ENCODE measurements at regions not wholly inside any gene's neighbourhood (a gene's known extent, or its start where the extent isn't known, plus 50 kb on each side); places are given as distances from the start of the nearest gene placed in this dataset.
"Not testable (repeated sequence)": the region's sequence is repeated elsewhere in the genome, so short reads cannot be mapped to it uniquely, and the experiment has no call there.

GRCh38 chr21:16420031-16420724, 690.4 kb downstream of the USP25 start:
- no peak for DNase-seq (ENCODE audit: low read depth)

- DNase-seq (ENCODE audit: low read depth), result no peak
Measured at GRCh38 chr21:16421007-16421406, 691.2 kb downstream of the USP25 start.

GRCh38 chr21:16421965-16422364, 692.2 kb downstream of the USP25 start:
- no peak for DNase-seq (ENCODE audit: low read depth)

DNA sequence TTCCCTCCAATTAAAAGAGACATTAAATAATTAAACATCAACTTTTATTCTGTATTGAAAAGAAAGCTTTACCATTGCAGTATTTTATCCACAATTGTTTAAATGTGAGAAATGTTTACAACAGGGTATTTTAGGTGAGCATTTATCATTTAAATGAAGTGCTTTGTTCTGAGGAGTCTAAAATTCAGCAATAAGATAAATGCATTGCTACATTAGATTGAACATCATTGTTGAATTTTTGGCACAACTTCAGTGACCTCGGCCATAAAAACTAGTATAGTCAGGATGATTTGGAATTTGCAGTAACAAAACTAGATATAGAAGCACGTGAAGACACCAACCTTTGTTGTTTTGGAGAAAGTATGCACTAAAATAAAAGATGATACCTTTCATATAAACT, 692.9 kb downstream of the USP25 start:
- no peak for DNase-seq (ENCODE audit: low read depth)

- DNase-seq (ENCODE audit: low read depth), result no peak
Measured at GRCh38 chr21:16423921-16424320, 694.1 kb downstream of the USP25 start.

DNA sequence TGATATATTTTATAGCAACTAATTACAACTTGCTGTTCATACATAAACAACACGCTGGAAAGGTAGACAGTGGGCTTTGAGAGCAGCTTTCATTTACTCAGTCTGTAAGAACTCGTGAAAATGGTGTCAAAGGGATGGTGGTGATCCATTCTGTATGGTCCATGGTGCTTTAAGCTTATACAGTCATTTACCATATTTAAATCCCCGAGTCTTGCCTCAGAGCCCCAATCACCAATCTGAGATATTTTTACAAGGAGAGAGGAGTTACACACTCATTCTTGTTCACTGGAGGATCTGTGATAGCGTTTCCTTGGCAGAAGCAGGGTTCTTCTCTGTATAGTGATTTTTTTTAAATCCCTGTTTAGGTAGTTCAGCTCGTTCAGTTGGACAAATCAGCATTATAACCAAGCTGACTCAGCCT, 694.6 kb downstream of the USP25 start:
- no peak for DNase-seq (ENCODE audit: low read depth)

DNA sequence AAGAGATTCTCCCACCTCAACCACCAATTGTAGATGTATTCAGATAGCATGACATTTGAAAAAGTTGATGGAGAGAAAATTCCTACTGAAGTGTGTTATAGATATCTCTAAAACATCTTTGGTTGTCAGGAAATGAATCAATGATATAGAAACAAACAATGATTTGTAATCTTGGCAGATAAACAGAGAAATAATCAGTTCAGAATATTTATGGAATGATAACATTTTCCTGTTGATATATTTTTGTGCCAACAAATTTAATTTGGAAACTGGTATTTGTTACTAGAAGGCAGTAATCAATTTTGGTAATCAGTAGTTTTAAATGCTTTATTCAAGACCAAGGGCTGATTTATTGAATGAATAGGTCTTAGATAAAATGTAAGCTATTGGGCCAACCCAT, 695.6 kb downstream of the USP25 start:
- DNase-seq (ENCODE audit: low read depth), result no peak

- no peak for DNase-seq (ENCODE audit: low read depth)
Measured at GRCh38 chr21:16426936-16427335, 697.2 kb downstream of the USP25 start.

DNA sequence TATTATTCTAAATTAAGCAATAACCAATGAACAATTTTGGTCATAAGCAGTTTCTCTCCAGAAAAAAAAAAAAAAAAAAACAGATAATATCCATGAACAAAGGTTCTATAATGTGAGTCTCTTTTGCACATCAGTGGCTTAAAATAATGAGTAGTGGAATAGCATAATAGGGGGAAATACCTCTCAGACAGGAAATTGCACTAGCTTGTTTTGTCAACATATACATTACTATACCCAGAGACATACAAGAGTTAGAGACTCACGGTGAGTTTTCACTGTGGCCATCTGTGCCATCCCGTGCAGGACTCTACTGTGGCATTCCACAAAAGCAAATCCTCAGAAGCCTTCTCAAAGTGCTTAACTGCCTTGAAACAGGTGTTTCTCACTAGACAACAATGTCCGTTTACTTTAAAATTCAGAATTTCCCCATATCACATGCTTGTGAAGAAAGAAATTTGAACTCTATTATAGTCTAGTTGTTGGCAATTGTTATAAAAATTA, 697.9 kb downstream of the USP25 start:
- no peak for DNase-seq (ENCODE audit: low read depth)

DNA sequence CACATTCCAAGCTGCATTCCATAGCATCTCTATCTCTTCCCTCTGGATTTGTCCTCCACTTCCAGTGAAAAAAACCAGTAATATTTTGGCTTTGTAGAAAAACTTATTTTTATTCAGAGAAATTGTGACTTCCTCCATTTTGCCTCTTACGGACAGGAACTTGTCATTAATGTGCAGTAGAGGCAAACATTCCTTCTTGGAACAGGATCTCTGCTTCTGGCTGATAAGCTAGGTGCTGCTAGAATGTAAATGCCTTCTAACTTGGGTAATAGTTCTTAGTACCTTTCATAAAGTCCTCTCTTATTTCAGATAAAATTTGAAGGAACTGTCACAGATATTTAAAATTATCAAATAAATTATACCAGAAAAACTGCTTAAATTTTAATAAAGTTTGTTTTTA, 707.8 kb downstream of the USP25 start:
- DNase-seq (ENCODE audit: low read depth), result no peak

- no peak for DNase-seq (ENCODE audit: low read depth)
Measured at GRCh38 chr21:16438761-16439160, 709.0 kb downstream of the USP25 start.

DNA sequence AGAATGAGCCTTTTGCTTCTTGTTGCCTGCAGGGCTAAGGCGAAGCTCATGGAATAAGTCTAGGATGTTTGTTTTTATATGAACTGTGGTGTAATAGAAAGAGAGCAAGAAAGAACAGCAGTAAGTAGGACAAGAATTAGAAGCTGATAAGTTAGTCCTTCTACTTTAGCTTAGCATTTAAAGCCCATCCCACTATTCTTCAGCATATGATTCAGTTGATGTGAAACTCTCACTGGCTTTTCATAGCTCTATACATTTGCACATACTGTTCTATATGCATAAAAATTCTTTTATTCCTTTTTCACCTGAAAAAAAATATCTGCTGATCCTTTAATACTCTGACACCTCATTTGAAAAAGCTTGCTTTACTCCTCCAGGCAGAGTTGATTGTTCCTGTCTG, 712.0 kb downstream of the USP25 start:
- DNase-seq (ENCODE audit: low read depth), result no peak

- DNase-seq (ENCODE audit: low read depth), result no peak
Measured at GRCh38 chr21:16454399-16454798, 724.6 kb downstream of the USP25 start.

DNA sequence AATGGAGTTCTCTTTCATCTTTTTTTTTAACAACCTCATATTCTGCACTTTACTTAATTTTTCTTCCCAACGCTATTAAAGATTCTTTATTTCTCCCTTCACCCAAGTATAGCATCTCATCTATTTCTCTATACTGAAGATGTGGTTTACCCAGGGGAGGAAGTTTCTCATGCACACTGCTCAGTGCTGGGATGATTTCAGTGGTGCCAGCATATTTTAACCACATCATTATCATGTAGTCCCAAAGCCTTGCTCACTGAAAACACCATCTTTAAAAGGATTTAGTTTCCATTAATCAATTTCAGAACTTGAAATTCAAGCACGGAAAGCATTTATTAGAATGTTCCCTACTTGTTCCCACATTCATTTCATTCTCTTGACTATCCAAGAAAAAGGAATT, 725.7 kb downstream of the USP25 start:
- no peak for DNase-seq (ENCODE audit: low read depth)

GRCh38 chr21:16455978-16456377, 726.2 kb downstream of the USP25 start:
- no peak for DNase-seq (ENCODE audit: low read depth)

DNA sequence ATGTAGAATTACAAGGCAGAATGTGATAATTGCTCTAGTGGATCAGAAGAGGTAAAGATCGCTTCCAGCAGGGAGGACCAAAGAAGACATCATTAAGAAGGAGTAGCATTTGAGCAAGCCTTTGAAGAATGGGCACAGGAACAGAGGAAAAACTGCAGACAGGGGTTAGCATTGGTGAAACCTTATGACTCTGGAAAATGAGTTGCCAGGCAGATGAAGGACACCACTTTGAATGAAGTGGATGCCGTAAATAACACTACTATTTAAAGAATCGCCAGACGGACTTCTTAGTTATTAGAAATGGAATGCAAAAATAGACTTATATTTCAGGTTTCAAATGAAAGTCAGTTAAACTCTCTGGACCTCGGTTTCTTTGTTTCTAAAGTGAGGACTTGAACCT, 727.7 kb downstream of the USP25 start:
- no peak for DNase-seq (ENCODE audit: low read depth)

DNA sequence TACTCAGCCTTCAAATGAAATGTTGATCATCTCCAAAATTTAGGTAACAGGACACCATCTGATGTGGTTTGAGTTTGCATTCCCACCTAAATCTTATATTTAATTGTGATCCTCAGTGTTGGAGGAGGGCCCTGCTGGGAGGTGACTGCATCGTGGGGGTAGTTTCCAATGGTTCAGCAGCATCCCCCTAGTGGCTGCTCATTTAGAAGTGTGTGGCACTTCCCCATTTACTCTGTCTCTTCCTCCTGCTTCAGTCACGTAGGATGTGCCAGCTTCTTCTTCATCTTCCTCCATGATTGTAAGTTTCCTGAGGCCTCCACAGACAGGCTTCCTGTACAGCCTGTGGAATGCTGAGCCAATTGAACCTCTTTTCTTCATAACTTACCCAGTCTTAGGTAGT, 731.2 kb downstream of the USP25 start:
- DNase-seq (ENCODE audit: low read depth), result no peak

GRCh38 chr21:16464211-16464889, 734.6 kb downstream of the USP25 start:
- DNase-seq (ENCODE audit: low read depth), result not testable (repeated sequence)

- DNase-seq (ENCODE audit: low read depth), result no peak
Measured at GRCh38 chr21:16468184-16468583, 738.4 kb downstream of the USP25 start.

- DNase-seq (ENCODE audit: low read depth), result no peak
Measured at GRCh38 chr21:16473988-16474387, 744.2 kb downstream of the USP25 start.

DNA sequence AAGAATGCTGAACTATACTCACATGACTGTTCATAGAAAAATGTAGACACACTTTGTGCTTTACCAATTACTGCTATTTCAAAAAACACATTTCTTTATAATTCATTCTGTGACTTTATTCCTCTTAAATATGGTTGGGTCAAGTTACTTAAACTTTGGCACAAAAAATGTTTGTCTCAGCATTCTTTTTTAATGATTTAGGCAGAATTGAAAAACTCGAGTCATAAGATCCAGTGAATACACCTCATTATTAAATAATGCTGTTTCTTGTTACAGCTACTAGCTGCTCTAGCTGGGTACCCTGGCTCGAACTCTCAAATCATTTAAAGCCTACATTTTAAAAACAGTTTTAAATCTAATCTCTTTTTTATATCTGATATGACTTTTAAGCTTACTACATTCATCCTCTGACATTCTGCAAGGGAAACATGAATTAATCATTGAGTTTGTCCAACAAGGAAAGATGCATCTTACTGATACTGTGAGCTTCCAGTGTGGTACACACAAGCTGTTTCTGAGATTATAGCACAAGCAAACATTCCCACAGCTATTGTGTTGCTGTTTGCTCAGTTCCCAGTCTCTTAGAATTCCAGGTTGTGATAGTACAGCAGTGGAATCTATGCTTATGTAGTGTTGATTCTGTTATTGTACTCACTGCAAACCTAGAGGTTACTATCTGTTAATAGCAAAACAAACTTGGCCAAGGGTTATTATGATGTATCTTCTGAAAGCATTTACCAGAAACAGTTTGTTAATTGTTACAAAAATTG, 746.5 kb downstream of the USP25 start:
- DNase-seq (ENCODE audit: low read depth), result no peak

GRCh38 chr21:16488042-16488441, 758.3 kb downstream of the USP25 start:
- no peak for DNase-seq (ENCODE audit: low read depth)

DNA sequence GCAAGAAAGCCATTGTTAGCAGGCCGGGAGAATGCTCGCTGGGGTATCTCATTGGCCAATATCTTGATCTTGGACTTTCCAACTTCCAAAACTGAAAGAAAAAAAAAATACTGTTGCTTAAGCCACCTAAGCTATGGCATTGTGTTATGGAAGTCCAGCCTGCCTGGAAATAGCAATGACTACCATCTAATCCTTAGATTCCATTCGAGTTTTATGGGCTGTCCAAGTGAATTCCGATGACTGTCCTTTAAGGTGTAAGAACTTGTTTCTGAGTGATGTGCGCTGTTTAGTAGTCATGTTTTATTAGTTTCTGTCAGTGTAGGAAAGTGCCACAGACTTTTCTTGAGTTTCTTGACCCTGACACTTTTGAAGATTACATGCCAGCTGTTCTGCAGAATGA, 762.6 kb downstream of the USP25 start:
- DNase-seq (ENCODE audit: low read depth), result no peak

All from GM04503 (cell line).